BE2C (cell line): ENCODE measurements at regions not wholly inside any gene's neighbourhood (a gene's known extent, or its start where the extent isn't known, plus 50 kb on each side); places are given as distances from the start of the nearest gene placed in this dataset.

Experiments
- DNase-seq: peaks from one replicate; pipeline ENCODE4 v3.0.0-alpha.2; 2020
- H3K27me3 ChIP-seq: fragments of 250-450 bp; sonication (Bioruptor Pico); 2 replicates; pipeline ENCODE4 v1.5.1; 2020; ENCODE audit warnings: mild to moderate bottlenecking
- H3K36me3 ChIP-seq: fragments of 250-450 bp; sonication (Bioruptor Pico); 2 replicates; pipeline ENCODE4 v1.5.1; 2020; ENCODE audit warnings: mild to moderate bottlenecking
- H3K4me1 ChIP-seq: fragments of 250-450 bp; sonication (Bioruptor Pico); 2 replicates; pipeline ENCODE4 v1.5.1; 2020
- H3K4me3 ChIP-seq: 2 replicates; pipeline ENCODE4 v1.5.1; 2011; ENCODE audit warnings: low read depth, low read length
- H3K9me3 ChIP-seq: fragments of 250-450 bp; sonication (Bioruptor Pico); 2 replicates; pipeline ENCODE4 v1.5.1; 2020
- CTCF ChIP-seq: IDR thresholded peaks from 2 replicates; pipeline ENCODE4 v1.5.1; 2012; ENCODE audit warnings: mild to moderate bottlenecking, low read depth, low read length

- Histone ChIP-seq H3K9me3 (no peaks in the 10 kb centered on the region), H3K4me3 (no peak overlapping the region), H3K4me1 (no peaks in the 10 kb centered on the region), H3K36me3 (no peaks in the 10 kb centered on the region), H3K27me3 (no peaks in the 10 kb centered on the region; the same call in 1 of the 2 replicates)
- TF ChIP-seq CTCF, result no peak
- no peak for DNase-seq
These were observed 162.8 kb upstream of the NSMCE3 start for GRCh38 chr15:29432191-29433049.

DNA sequence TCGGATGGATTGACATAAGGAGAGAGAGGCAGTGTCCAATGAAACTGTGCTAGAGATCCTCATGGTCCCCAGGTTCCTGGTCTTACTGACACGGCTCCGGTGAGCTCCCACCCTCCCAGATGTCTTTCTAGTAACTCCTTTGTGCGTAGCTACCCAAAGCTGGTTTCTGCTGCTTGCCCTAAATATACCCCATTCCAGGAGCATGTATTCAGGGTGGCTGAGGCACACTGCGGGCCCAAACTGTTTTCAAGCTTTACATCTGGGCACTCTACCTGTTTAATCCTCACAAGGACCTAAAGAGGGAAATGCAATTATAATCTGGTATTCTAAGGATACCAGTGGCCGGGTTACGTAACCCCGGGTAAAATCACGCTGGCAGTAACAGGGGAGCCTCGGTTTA is 161.2 kb upstream of the NSMCE3 start:
- Histone ChIP-seq H3K27me3 (no peaks in the 10 kb centered on the region; the same call in 1 of the 2 replicates), H3K9me3 (no peaks in the 10 kb centered on the region), H3K4me1 (no peaks in the 10 kb centered on the region), H3K36me3 (no peaks in the 10 kb centered on the region), H3K4me3 (no peak overlapping the region)
- no peak for DNase-seq
- TF ChIP-seq CTCF, result no peak

GRCh38 chr15:29430124-29430523 is 160.5 kb upstream of the NSMCE3 start:
- no peak for TF ChIP-seq CTCF

GRCh38 chr15:29429584-29429983 is 160.0 kb upstream of the NSMCE3 start:
- Histone ChIP-seq H3K36me3 (no peaks in the 10 kb centered on the region), H3K4me1 (no peaks in the 10 kb centered on the region), H3K9me3 (no peaks in the 10 kb centered on the region), H3K27me3 (no peaks in the 10 kb centered on the region), H3K4me3 (no peak overlapping the region)
- DNase-seq, result no peak
- TF ChIP-seq CTCF, result no peak

More at GRCh38 chr15:29430124-29430523, 160.5 kb upstream of the NSMCE3 start:
- no peaks in the 10 kb centered on the region; the same call in 1 of the 2 replicates for H3K27me3 ChIP-seq
- no peaks in the 10 kb centered on the region for H3K4me1 ChIP-seq
- H3K36me3 ChIP-seq, result no peaks in the 10 kb centered on the region
- no peaks in the 10 kb centered on the region for H3K9me3 ChIP-seq
- H3K4me3 ChIP-seq, result no peak overlapping the region
- no peak for DNase-seq

- no peak for DNase-seq
- H3K9me3 ChIP-seq, result no peaks in the 10 kb centered on the region
- no peaks in the 10 kb centered on the region for H3K36me3 ChIP-seq
- no peaks in the 10 kb centered on the region for H3K4me1 ChIP-seq
- no peak for TF ChIP-seq CTCF
- H3K27me3 ChIP-seq, result no peaks in the 10 kb centered on the region
- H3K4me3 ChIP-seq, result no peak overlapping the region
These were observed 159.4 kb upstream of the NSMCE3 start for GRCh38 chr15:29428925-29429573.

DNA sequence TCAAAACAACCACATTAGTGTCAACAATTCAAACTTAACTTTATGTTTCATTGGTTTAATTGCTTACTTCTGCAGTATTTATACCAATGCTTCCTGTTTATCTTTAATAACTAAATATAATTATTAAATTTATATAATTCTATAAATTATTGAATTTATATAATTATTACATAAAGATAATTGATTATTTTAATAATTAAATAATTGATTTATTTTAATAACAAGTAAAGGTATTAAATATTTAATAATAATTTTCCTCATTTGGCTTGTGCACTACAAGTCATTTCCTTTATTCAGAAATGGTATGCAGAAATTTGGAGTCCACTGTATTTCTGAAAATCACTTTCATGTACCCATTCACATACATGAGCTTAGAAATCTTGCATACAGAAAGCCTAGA is 156.2 kb upstream of the NSMCE3 start:
- H3K27me3 ChIP-seq, result no peaks in the 10 kb centered on the region
- no peaks in the 10 kb centered on the region for H3K36me3 ChIP-seq
- TF ChIP-seq CTCF, result no peak
- no peak overlapping the region for H3K4me3 ChIP-seq
- DNase-seq, result no peak
- H3K9me3 ChIP-seq, result no peaks in the 10 kb centered on the region
- H3K4me1 ChIP-seq, result no peaks in the 10 kb centered on the region
